Bronchial epithelial cell (primary cell): ENCODE measurements at regions not wholly inside any gene's neighbourhood (a gene's known extent, or its start where the extent isn't known, plus 50 kb on each side); places are given as distances from the start of the nearest gene placed in this dataset.

Source experiments
- DNase-seq: peaks from one replicate; pipeline ENCODE4 v3.0.0-alpha.2; 2010; ENCODE audit warnings: low read depth
- FAIRE-seq: peaks from 2 replicates; lab custom pipeline; 2011; peaks lifted over from hg19 to GRCh38; lab: Jason Lieb, UNC
- H3K27me3 ChIP-seq: 2 replicates; pipeline ENCODE4 v1.5.1; 2011; ENCODE audit warnings: low read length; ENCODE audit not compliant: control insufficient read depth, insufficient read depth
- H3K36me3 ChIP-seq: 2 replicates; pipeline ENCODE4 v1.5.1; 2011; ENCODE audit warnings: low read length; ENCODE audit not compliant: control insufficient read depth, insufficient read depth
- H3K4me3 ChIP-seq: 2 replicates; pipeline ENCODE4 v1.5.1; 2011; ENCODE audit warnings: mild to moderate bottlenecking, low read depth, low read length, control low read depth
- TF ChIP-seq, protein P1 (sequence below): IDR thresholded peaks from 2 replicates; pipeline ENCODE4 v1.5.1; 2011; ENCODE audit warnings: mild to moderate bottlenecking, moderate library complexity, low read length, control low read depth, inconsistent platforms; ENCODE audit not compliant: insufficient read depth, severe bottlenecking

GRCh38 chr2:128867936-128868636 is 549.4 kb upstream of the HS6ST1 start:
- Histone ChIP-seq H3K27me3 (no peaks in the 10 kb centered on the region), H3K36me3 (no peaks in the 10 kb centered on the region), H3K4me3 (no peak overlapping the region)
- peak; percentile 43 for FAIRE-seq
- DNase-seq, result no peak
- TF ChIP-seq, protein P1, sequence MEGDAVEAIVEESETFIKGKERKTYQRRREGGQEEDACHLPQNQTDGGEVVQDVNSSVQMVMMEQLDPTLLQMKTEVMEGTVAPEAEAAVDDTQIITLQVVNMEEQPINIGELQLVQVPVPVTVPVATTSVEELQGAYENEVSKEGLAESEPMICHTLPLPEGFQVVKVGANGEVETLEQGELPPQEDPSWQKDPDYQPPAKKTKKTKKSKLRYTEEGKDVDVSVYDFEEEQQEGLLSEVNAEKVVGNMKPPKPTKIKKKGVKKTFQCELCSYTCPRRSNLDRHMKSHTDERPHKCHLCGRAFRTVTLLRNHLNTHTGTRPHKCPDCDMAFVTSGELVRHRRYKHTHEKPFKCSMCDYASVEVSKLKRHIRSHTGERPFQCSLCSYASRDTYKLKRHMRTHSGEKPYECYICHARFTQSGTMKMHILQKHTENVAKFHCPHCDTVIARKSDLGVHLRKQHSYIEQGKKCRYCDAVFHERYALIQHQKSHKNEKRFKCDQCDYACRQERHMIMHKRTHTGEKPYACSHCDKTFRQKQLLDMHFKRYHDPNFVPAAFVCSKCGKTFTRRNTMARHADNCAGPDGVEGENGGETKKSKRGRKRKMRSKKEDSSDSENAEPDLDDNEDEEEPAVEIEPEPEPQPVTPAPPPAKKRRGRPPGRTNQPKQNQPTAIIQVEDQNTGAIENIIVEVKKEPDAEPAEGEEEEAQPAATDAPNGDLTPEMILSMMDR, result no peak

GRCh38 chr2:128868686-128869551 is 550.3 kb upstream of the HS6ST1 start:
- FAIRE-seq (peak; percentile 68), DNase-seq (peak; percentile 83)
- TF ChIP-seq, protein P1, result no peak
- no peaks in the 10 kb centered on the region for H3K36me3 ChIP-seq
- H3K4me3 ChIP-seq, result no peak overlapping the region
- H3K27me3 ChIP-seq, result no peaks in the 10 kb centered on the region

- H3K27me3 ChIP-seq, result no peaks in the 10 kb centered on the region
- H3K36me3 ChIP-seq, result no peaks in the 10 kb centered on the region
- TF ChIP-seq, protein P1, result no peak
- no peak overlapping the region for H3K4me3 ChIP-seq
- no peak for FAIRE-seq
- no peak for DNase-seq
These were observed 555.9 kb upstream of the HS6ST1 start for GRCh38 chr2:128874608-128875007.

- TF ChIP-seq, protein P1, result no peak
- no peak for FAIRE-seq
- DNase-seq, result no peak
- H3K4me3 ChIP-seq, result no peak overlapping the region
- H3K27me3 ChIP-seq, result no peaks in the 10 kb centered on the region
- no peaks in the 10 kb centered on the region for H3K36me3 ChIP-seq
These were observed 558.6 kb upstream of the HS6ST1 start for GRCh38 chr2:128876986-128877983.

- Histone ChIP-seq H3K4me3 (no peak overlapping the region), H3K36me3 (no peaks in the 10 kb centered on the region), H3K27me3 (no peaks in the 10 kb centered on the region)
- no peak for DNase-seq
- TF ChIP-seq, protein P1, result no peak
- no peak for FAIRE-seq
These were observed 560.5 kb upstream of the HS6ST1 start for GRCh38 chr2:128879161-128879560.
